HepG2 (cell line): ENCODE measurements at regions not wholly inside any gene's neighbourhood (a gene's known extent, or its start where the extent isn't known, plus 50 kb on each side); places are given as distances from the start of the nearest gene placed in this dataset.

Source experiments
- ATAC-seq: fragments of 200-7000 bp; cut with Tn5 transposase; 3 replicates; pipeline ENCODE4 v1.9.1; 2020; ENCODE audit warnings: mild to moderate bottlenecking, moderate library complexity
- BruUV-seq: library from RNA; stranded (reverse); fragments of 400-500 nt; replicated peaks from 2 replicates; lab custom pipeline; 2021; lab: Mats Ljungman, UMichigan
- CTCF ChIA-PET: fragments of 300-600 bp; formaldehyde crosslinking; extraction: SDS; loops from one replicate; lab custom pipeline; 2021; ENCODE audit warnings: low total read pairs, inconsistent platforms, low intra/inter-chr PET ratio; lab: Yijun Ruan, JAX
- POLR2A ChIA-PET: fragments of 350-600 bp; sonication (Branson Sonifier 250); formaldehyde crosslinking; loops from one replicate; lab custom pipeline; 2020; ENCODE audit warnings: antibody characterized with exemption, inconsistent platforms; lab: Yijun Ruan, JAX
- DNase-seq: peaks from one replicate; pipeline ENCODE4 v3.0.0-alpha.2; 2015; ENCODE audit warnings: low spot score
- FAIRE-seq: peaks from 3 replicates; lab custom pipeline; 2011; peaks lifted over from hg19 to GRCh38; lab: Jason Lieb, UNC
- H2AFZ ChIP-seq: one replicate; pipeline ENCODE4 v1.6.1; 2011; ENCODE audit warnings: low read length, inconsistent platforms
- H3K27ac ChIP-seq: fragments of 300-600 bp; 3 replicates; pipeline ENCODE4 v1.8.0; 2011; ENCODE audit warnings: mixed run types, mild to moderate bottlenecking, mixed read lengths, low read length, inconsistent platforms; ENCODE audit not compliant: insufficient read depth; ENCODE audit errors: extremely low read length
- H3K27me3 ChIP-seq, 2 experiments: fragments of 200-600 bp in 1 of 2; 2 replicates in 1 of 2; 3 replicates in 1 of 2; pipeline versions ENCODE4 v1.6.0 to v1.8.0; 2011; ENCODE audit warnings: low read length in 2 of 2, mild to moderate bottlenecking in 2 of 2, moderate library complexity in 2 of 2, inconsistent platforms in 1 of 2; ENCODE audit not compliant: insufficient read depth in 2 of 2, control insufficient read depth in 1 of 2
- H3K36me3 ChIP-seq, 2 experiments: fragments of 200-600 bp in 1 of 2; replicated peaks in 1 of 2; 2 replicates in 1 of 2; 3 replicates in 1 of 2; pipeline versions ENCODE4 v1.5.1 to v1.8.0; 2011; ENCODE audit warnings: low read length in 2 of 2, inconsistent platforms in 1 of 2; ENCODE audit not compliant: insufficient read depth in 2 of 2, control insufficient read depth in 1 of 2
- H3K4me1 ChIP-seq: 2 replicates; pipeline ENCODE4 v1.5.1; 2012; ENCODE audit warnings: low read length, inconsistent platforms; ENCODE audit not compliant: insufficient read depth
- H3K4me2 ChIP-seq: 2 replicates; pipeline ENCODE4 v1.6.0; 2011; ENCODE audit warnings: low read depth, low read length, inconsistent platforms
- H3K4me3 ChIP-seq, 3 experiments: fragments of 200-600 bp in 1 of 3; sonication (generic), shearing (Covaris generic) in 1 of 3; replicated peaks in 1 of 3; 2 replicates each; pipeline ENCODE4 v1.5.1; 2011 to 2016; ENCODE audit warnings: low read length in 3 of 3, inconsistent platforms in 2 of 3, low read depth in 2 of 3, mild to moderate bottlenecking in 2 of 3, control low read depth in 1 of 3, mixed read lengths in 1 of 3; ENCODE audit not compliant: insufficient read depth in 1 of 3
- H3K79me2 ChIP-seq: one replicate; pipeline ENCODE4 v1.6.1; 2011; ENCODE audit warnings: low read length, inconsistent platforms; ENCODE audit not compliant: insufficient read depth
- H3K9ac ChIP-seq: 2 replicates; pipeline ENCODE4 v1.6.0; 2011; ENCODE audit warnings: mild to moderate bottlenecking, low read depth, low read length, inconsistent platforms; ENCODE audit not compliant: insufficient read depth
- H3K9me3 ChIP-seq: 2 replicates; pipeline ENCODE4 v1.5.1; 2012; ENCODE audit warnings: mild to moderate bottlenecking, low read length
- H4K20me1 ChIP-seq: 2 replicates; pipeline ENCODE4 v1.6.0; 2011; ENCODE audit warnings: inconsistent platforms, mild to moderate bottlenecking, low read length, moderate library complexity; ENCODE audit not compliant: insufficient read depth
- BHLHE40 ChIP-seq: IDR thresholded peaks from 2 replicates; pipeline ENCODE4 v1.6.1; 2011; ENCODE audit warnings: low read length, improper control_type of control experiment
- CCDC6 ChIP-seq: sonication (generic); formaldehyde crosslinking; IDR thresholded peaks from 2 replicates; pipeline ENCODE4 v1.8.1; 2022; ENCODE audit warnings: mild to moderate bottlenecking, missing genetic modification reagents, moderate library complexity
- DMAP1 ChIP-seq: IDR thresholded peaks from 2 replicates; pipeline ENCODE4 v1.6.1; 2016
- HCFC1 ChIP-seq: fragments of 150-350 bp; IDR thresholded peaks from 2 replicates; pipeline ENCODE4 v1.6.1; 2014; ENCODE audit warnings: low read depth, low read length
- MEIS1 ChIP-seq: sonication (generic); formaldehyde crosslinking; IDR thresholded peaks from 2 replicates; pipeline ENCODE4 v1.9.0; 2021; ENCODE audit warnings: mild to moderate bottlenecking, missing genetic modification reagents, moderate library complexity, borderline replicate concordance
- RNF2 ChIP-seq: fragments of 450-650 bp; conservative IDR thresholded peaks from 2 replicates; pipeline ENCODE4 v1.6.1; 2016; ENCODE audit warnings: low read depth
- ZBED4 ChIP-seq: sonication (generic); formaldehyde crosslinking; IDR thresholded peaks from 2 replicates; pipeline ENCODE4 v1.4.0; 2020; ENCODE audit warnings: missing genetic modification reagents, borderline replicate concordance
- ZNF343 ChIP-seq: sonication (generic); formaldehyde crosslinking; IDR thresholded peaks from 2 replicates; pipeline ENCODE4 v1.4.0; 2020; ENCODE audit warnings: mild to moderate bottlenecking, missing genetic modification reagents
- ZZZ3 ChIP-seq: sonication (generic); formaldehyde crosslinking; IDR thresholded peaks from 2 replicates; pipeline ENCODE4 v1.4.0; 2020; ENCODE audit warnings: missing genetic modification reagents, mild to moderate bottlenecking, borderline replicate concordance
- WGBS: methylation state at CpG from one replicate; pipeline ENCODE4 v1.1.6; 2017; ENCODE audit warnings: low lambda C conversion rate; 5-methylcytosine and 5-hydroxymethylcytosine counted together
- in situ Hi-C: cut with HindIII; loops from 2 replicates; pipeline ENCODE4 v1.10.0; 2017; ENCODE audit warnings: low pct_unique_long_range_greater_than_20kb; ENCODE audit not compliant: extremely low pct_ligation_motif_present
- intact Hi-C: fragments of 100-400 bp; cut with micrococcal nuclease; formaldehyde crosslinking; loops from one replicate; pipeline ENCODE4 v1.10.0; 2022; ENCODE audit not compliant: unreplicated experiment
- TF ChIP-seq, protein P1 (sequence below): sonication (generic); formaldehyde crosslinking; IDR thresholded peaks from 2 replicates; pipeline ENCODE4 v1.8.0; 2022; ENCODE audit warnings: low read depth, missing genetic modification reagents
- TF ChIP-seq, protein P2 (sequence below): sonication (generic); formaldehyde crosslinking; IDR thresholded peaks from 2 replicates; pipeline ENCODE4 v1.8.0; 2022; ENCODE audit warnings: missing genetic modification reagents, mild to moderate bottlenecking, inconsistent platforms, borderline replicate concordance
- TF ChIP-seq, protein P3 (sequence below): sonication (generic); formaldehyde crosslinking; IDR thresholded peaks from 2 replicates; pipeline ENCODE4 v1.4.0; 2020; ENCODE audit warnings: missing genetic modification reagents, mild to moderate bottlenecking, borderline replicate concordance

DNA sequence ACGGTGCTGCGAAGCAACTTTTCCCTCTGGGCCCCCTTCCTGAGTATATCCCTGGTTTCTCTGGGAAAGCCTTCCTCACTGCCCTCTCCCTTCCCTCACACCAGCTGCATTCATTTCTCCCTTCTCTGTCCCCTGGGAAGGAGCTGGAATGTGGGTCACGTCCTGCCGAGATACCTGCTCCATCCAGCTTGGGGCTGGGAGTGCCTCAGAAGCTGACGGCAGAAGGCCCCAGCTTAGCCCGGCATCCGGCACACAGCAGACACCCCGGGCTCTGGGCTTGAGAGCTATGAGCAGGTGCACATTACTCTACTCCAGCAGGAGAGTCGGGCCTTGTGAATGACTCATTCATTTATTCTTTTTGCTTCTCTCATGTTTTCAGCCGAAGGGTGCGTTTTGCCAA lies 170.6 kb downstream of the TEX29 start:
- ChIA-PET CTCF (no interaction called here), POLR2A (no interaction called here)
- Histone ChIP-seq H3K4me3 (no peak overlapping the region), H2AFZ (no peak overlapping the region), H3K36me3 (no peaks in the 10 kb centered on the region), H3K9me3 (peaks cover 6% of the 10 kb centered on the region), H3K27me3 (peaks cover 0 to 30% of the 10 kb centered on the region in 2 experiments; a peak in 4 of 5 replicates), H3K27ac (no peak overlapping the region), H3K79me2 (no peaks in the 10 kb centered on the region), H3K4me2 (no peak overlapping the region), H3K4me1 (no peaks in the 10 kb centered on the region), H3K9ac (no peak overlapping the region), H4K20me1 (no peaks in the 10 kb centered on the region)
- 29% methylated on average over 8 of the region's 11 CpGs for WGBS
- no peak for ATAC-seq
- intact Hi-C loops (no loop called here), in situ Hi-C loops (no loop called here)
- no TSS peak for BruUV-seq
- FAIRE-seq, result no peak
- DNase-seq, result no peak
- no peak for TF ChIP-seq BHLHE40
- TF ChIP-seq, protein P1, sequence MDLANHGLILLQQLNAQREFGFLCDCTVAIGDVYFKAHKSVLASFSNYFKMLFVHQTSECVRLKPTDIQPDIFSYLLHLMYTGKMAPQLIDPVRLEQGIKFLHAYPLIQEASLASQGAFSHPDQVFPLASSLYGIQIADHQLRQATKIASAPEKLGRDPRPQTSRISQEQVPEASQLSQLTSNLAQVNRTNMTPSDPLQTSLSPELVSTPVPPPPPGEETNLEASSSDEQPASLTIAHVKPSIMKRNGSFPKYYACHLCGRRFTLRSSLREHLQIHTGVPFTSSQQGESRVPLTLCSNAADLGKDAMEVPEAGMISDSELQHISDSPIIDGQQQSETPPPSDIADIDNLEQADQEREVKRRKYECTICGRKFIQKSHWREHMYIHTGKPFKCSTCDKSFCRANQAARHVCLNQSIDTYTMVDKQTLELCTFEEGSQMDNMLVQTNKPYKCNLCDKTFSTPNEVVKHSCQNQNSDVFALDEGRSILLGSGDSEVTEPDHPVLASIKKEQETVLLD (CRISPR knock-in tag), result no peak
- no peak for TF ChIP-seq CCDC6 (CRISPR knock-in tag)
- TF ChIP-seq, protein P2, sequence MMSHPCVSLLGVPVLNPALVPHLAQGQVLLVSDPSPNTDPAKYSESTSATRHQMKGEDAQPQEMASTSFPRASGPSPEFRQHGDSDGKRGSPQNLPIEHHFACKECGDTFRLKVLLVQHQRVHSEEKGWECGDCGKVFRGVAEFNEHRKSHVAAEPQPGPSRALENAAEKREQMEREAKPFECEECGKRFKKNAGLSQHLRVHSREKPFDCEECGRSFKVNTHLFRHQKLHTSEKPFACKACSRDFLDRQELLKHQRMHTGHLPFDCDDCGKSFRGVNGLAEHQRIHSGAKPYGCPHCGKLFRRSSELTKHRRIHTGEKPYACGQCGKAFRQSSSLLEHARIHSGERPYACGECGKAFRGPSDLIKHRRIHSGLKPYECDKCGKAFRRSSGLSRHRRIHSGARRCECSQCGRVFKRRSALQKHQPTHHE (CRISPR knock-in tag), result no peak
- no peak for TF ChIP-seq DMAP1 (CRISPR knock-in tag)
- TF ChIP-seq RNF2, result no peak
- TF ChIP-seq, protein P3, sequence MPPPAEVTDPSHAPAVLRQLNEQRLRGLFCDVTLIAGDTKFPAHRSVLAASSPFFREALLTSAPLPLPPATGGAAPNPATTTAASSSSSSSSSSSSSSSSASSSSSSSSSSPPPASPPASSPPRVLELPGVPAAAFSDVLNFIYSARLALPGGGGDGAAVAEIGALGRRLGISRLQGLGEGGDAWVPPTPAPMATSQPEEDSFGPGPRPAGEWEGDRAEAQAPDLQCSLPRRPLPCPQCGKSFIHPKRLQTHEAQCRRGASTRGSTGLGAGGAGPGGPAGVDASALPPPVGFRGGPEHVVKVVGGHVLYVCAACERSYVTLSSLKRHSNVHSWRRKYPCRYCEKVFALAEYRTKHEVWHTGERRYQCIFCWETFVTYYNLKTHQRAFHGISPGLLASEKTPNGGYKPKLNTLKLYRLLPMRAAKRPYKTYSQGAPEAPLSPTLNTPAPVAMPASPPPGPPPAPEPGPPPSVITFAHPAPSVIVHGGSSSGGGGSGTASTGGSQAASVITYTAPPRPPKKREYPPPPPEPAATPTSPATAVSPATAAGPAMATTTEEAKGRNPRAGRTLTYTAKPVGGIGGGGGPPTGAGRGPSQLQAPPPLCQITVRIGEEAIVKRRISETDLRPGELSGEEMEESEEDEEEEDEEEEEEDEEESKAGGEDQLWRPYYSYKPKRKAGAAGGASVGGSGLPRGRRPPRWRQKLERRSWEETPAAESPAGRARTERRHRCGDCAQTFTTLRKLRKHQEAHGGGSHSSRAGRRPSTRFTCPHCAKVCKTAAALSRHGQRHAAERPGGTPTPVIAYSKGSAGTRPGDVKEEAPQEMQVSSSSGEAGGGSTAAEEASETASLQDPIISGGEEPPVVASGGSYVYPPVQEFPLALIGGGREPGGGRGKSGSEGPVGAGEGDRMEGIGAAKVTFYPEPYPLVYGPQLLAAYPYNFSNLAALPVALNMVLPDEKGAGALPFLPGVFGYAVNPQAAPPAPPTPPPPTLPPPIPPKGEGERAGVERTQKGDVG (CRISPR knock-in tag), result no peak
- no peak for TF ChIP-seq MEIS1 (CRISPR knock-in tag)
- no peak for TF ChIP-seq ZBED4 (CRISPR knock-in tag)
- TF ChIP-seq HCFC1, result no peak
- TF ChIP-seq ZZZ3, result no peak
- TF ChIP-seq ZNF343 (CRISPR knock-in tag), result no peak
